HepG2 (cell line): ENCODE measurements at regions not wholly inside any gene's neighbourhood (a gene's known extent, or its start where the extent isn't known, plus 50 kb on each side); places are given as distances from the start of the nearest gene placed in this dataset.
"Not testable (repeated sequence)": the region's sequence is repeated elsewhere in the genome, so short reads cannot be mapped to it uniquely, and the experiment has no call there.

Experiments used
- CEBPB ChIP-seq: IDR thresholded peaks from 2 replicates; pipeline ENCODE4 v1.6.1; 2011; ENCODE audit warnings: low read depth, low read length, improper control_type of control experiment, borderline replicate concordance
- NCOR1 ChIP-seq: fragments of 200-600 bp; sonication (generic); IDR thresholded peaks from 2 replicates; pipeline ENCODE4 v1.7.0; 2017; ENCODE audit warnings: antibody characterized with exemption, low read length, borderline replicate concordance
- PCBP2 ChIP-seq: fragments of 200-400 bp; formaldehyde crosslinking; optimal IDR thresholded peaks from 2 replicates; pipeline ENCODE3; 2018; ENCODE audit warnings: low read length, low read depth; ENCODE audit not compliant: poor library complexity, severe bottlenecking
- U2AF1 ChIP-seq: fragments of 200-400 bp; formaldehyde crosslinking; optimal IDR thresholded peaks from 2 replicates; pipeline ENCODE3; 2017; ENCODE audit warnings: mild to moderate bottlenecking, low read depth, low read length
- ZBTB20 ChIP-seq: sonication (generic); formaldehyde crosslinking; IDR thresholded peaks from 2 replicates; pipeline ENCODE4 v1.8.1; 2023; ENCODE audit warnings: missing genetic modification reagents, low read depth, mild to moderate bottlenecking, borderline replicate concordance
- TF ChIP-seq, protein P1 (sequence below): sonication (generic); formaldehyde crosslinking; IDR thresholded peaks from 2 replicates; pipeline ENCODE4 v1.5.0; 2020; ENCODE audit warnings: missing genetic modification reagents
- TF ChIP-seq, protein P2 (sequence below): sonication (generic); formaldehyde crosslinking; IDR thresholded peaks from 2 replicates; pipeline ENCODE4 v1.5.0; 2020; ENCODE audit warnings: mild to moderate bottlenecking, missing genetic modification reagents, moderate library complexity
- TF ChIP-seq, protein P3 (sequence below): sonication (generic); formaldehyde crosslinking; IDR thresholded peaks from 2 replicates; pipeline ENCODE4 v1.9.0; 2022; ENCODE audit warnings: missing genetic modification reagents, mild to moderate bottlenecking, borderline replicate concordance
- TF ChIP-seq, protein P4 (sequence below): sonication (generic); formaldehyde crosslinking; IDR thresholded peaks from 2 replicates; pipeline ENCODE4 v1.8.0; 2022; ENCODE audit warnings: missing genetic modification reagents, mild to moderate bottlenecking, moderate library complexity, borderline replicate concordance

DNA sequence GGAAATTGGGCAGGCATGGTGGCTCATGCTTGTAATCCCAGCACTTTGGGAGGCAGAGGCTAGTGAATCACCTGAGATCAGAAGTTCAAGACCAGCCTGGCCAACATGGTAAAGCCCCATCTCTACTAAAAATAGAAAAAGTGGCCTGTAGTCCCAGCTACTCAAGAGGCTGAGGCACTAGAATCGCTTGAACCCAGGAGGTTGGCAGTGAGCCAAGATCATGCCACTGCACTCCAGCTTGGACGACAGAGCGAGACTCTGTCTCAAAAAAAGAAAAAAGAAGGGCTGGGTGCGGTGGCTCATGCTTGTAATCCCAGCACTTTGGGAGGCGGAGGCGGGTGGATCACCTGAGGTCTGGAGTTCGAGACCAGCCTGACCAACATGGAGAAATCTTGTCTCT is 60.2 kb upstream of the IFNLR1 start:
- TF ChIP-seq, protein P1, sequence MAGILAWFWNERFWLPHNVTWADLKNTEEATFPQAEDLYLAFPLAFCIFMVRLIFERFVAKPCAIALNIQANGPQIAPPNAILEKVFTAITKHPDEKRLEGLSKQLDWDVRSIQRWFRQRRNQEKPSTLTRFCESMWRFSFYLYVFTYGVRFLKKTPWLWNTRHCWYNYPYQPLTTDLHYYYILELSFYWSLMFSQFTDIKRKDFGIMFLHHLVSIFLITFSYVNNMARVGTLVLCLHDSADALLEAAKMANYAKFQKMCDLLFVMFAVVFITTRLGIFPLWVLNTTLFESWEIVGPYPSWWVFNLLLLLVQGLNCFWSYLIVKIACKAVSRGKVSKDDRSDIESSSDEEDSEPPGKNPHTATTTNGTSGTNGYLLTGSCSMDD, result not testable (repeated sequence)
- TF ChIP-seq, protein P2, sequence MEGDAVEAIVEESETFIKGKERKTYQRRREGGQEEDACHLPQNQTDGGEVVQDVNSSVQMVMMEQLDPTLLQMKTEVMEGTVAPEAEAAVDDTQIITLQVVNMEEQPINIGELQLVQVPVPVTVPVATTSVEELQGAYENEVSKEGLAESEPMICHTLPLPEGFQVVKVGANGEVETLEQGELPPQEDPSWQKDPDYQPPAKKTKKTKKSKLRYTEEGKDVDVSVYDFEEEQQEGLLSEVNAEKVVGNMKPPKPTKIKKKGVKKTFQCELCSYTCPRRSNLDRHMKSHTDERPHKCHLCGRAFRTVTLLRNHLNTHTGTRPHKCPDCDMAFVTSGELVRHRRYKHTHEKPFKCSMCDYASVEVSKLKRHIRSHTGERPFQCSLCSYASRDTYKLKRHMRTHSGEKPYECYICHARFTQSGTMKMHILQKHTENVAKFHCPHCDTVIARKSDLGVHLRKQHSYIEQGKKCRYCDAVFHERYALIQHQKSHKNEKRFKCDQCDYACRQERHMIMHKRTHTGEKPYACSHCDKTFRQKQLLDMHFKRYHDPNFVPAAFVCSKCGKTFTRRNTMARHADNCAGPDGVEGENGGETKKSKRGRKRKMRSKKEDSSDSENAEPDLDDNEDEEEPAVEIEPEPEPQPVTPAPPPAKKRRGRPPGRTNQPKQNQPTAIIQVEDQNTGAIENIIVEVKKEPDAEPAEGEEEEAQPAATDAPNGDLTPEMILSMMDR (CRISPR knock-in tag), result not testable (repeated sequence)
- not testable (repeated sequence) for TF ChIP-seq U2AF1, PCBP2, ZBTB20, CEBPB, NCOR1
- TF ChIP-seq, protein P3, sequence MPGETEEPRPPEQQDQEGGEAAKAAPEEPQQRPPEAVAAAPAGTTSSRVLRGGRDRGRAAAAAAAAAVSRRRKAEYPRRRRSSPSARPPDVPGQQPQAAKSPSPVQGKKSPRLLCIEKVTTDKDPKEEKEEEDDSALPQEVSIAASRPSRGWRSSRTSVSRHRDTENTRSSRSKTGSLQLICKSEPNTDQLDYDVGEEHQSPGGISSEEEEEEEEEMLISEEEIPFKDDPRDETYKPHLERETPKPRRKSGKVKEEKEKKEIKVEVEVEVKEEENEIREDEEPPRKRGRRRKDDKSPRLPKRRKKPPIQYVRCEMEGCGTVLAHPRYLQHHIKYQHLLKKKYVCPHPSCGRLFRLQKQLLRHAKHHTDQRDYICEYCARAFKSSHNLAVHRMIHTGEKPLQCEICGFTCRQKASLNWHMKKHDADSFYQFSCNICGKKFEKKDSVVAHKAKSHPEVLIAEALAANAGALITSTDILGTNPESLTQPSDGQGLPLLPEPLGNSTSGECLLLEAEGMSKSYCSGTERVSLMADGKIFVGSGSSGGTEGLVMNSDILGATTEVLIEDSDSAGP (CRISPR knock-in tag), result not testable (repeated sequence)
- TF ChIP-seq, protein P4, sequence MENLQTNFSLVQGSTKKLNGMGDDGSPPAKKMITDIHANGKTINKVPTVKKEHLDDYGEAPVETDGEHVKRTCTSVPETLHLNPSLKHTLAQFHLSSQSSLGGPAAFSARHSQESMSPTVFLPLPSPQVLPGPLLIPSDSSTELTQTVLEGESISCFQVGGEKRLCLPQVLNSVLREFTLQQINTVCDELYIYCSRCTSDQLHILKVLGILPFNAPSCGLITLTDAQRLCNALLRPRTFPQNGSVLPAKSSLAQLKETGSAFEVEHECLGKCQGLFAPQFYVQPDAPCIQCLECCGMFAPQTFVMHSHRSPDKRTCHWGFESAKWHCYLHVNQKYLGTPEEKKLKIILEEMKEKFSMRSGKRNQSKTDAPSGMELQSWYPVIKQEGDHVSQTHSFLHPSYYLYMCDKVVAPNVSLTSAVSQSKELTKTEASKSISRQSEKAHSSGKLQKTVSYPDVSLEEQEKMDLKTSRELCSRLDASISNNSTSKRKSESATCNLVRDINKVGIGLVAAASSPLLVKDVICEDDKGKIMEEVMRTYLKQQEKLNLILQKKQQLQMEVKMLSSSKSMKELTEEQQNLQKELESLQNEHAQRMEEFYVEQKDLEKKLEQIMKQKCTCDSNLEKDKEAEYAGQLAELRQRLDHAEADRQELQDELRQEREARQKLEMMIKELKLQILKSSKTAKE (CRISPR knock-in tag), result not testable (repeated sequence)
